ENCODE measurements at regions not wholly inside any gene's neighbourhood (a gene's known extent, or its start where the extent isn't known, plus 50 kb on each side); places are given as distances from the start of the nearest gene placed in this dataset.

- ChIA-PET POLR2A (no interaction called here), CTCF (ENCODE audit: low intra/inter-chr PET ratio, low total read pairs) (no interaction called here)
These were observed 274.4 kb upstream of the GPC6 start for GRCh38 chr13:92952161-92952560.

GRCh38 chr13:92954746-92955145 lies 271.9 kb upstream of the GPC6 start:
- Histone ChIP-seq H3K4me3 (replicated peaks in 1 of 3; ENCODE audit: insufficient read depth in 1 of 3, low read depth in 2 of 3, low read length in 3 of 3) (no peak overlapping the region), H3K36me3 (replicated peaks in 1 of 2; ENCODE audit: control insufficient read depth in 1 of 2, insufficient read depth in 2 of 2, low read length in 2 of 2) (no peaks in the 10 kb centered on the region), H3K27me3 (ENCODE audit: control insufficient read depth in 1 of 2, insufficient read depth in 2 of 2, low read length in 2 of 2) (no peaks in the 10 kb centered on the region; a peak in 1 of 5 replicates), H3K4me2 (ENCODE audit: low read depth, low read length) (no peak overlapping the region), H2AFZ (ENCODE audit: low read length) (no peak overlapping the region), H3K9ac (ENCODE audit: insufficient read depth, low read depth, low read length) (no peak overlapping the region), H3K79me2 (ENCODE audit: insufficient read depth, low read length) (no peaks in the 10 kb centered on the region), H4K20me1 (ENCODE audit: insufficient read depth, low read length) (no peaks in the 10 kb centered on the region), H3K4me1 (ENCODE audit: insufficient read depth, low read length) (no peaks in the 10 kb centered on the region), H3K9me3 (ENCODE audit: low read length) (0 out of 2 replicates have a peak, but pooled peaks cover under 1% of the 10 kb centered on the region), H3K27ac (ENCODE audit: extremely low read length, insufficient read depth, low read length) (no peak overlapping the region)
- TF ChIP-seq ZNF598 (CRISPR knock-in tag; IDR thresholded peaks at IDR 0.05; ENCODE audit: borderline replicate concordance) = no peak
- in situ Hi-C loops (cut with HindIII; ENCODE audit: extremely low pct_ligation_motif_present, low pct_unique_long_range_greater_than_20kb) (loop anchor here (25.0 kb wide), 1 partner anchor 1408 kb away; no protein-coding TSS in a partner anchor), intact Hi-C loops (cut with micrococcal nuclease; ENCODE audit: unreplicated experiment) (no loop called here)
- FAIRE-seq (no peak), ATAC-seq (no peak), DNase-seq (ENCODE audit: low spot score) (no peak)
- ChIA-PET POLR2A (no interaction called here), CTCF (ENCODE audit: low intra/inter-chr PET ratio, low total read pairs) (no interaction called here)
- no TSS peak for BruUV-seq (replicated peaks)
- WGBS (ENCODE audit: low lambda C conversion rate) = 46% methylated on average over 5 of the region's 5 CpGs

More at GRCh38 chr13:92952161-92952560, 274.4 kb upstream of the GPC6 start:
- H4K20me1 ChIP-seq (ENCODE audit: insufficient read depth, low read length) = no peaks in the 10 kb centered on the region
- ATAC-seq (no peak), DNase-seq (ENCODE audit: low spot score) (no peak), FAIRE-seq (no peak)
- H3K36me3 ChIP-seq (replicated peaks in 1 of 2; ENCODE audit: control insufficient read depth in 1 of 2, insufficient read depth in 2 of 2, low read length in 2 of 2) = no peaks in the 10 kb centered on the region
- TF ChIP-seq NFE2L1 (CRISPR knock-in tag; IDR thresholded peaks at IDR 0.05; ENCODE audit: borderline replicate concordance) = no peak
- TF ChIP-seq ZBTB25 (CRISPR knock-in tag; IDR thresholded peaks at IDR 0.05) = no peak
- no peak for TF ChIP-seq HOXA7 (CRISPR knock-in tag; IDR thresholded peaks at IDR 0.05)
- no peak for TF ChIP-seq ATF3 (CRISPR knock-in tag; IDR thresholded peaks at IDR 0.05)
- no peak for TF ChIP-seq MXD4 (CRISPR knock-in tag; IDR thresholded peaks at IDR 0.05)
- no peak overlapping the region for H3K4me3 ChIP-seq (replicated peaks in 1 of 3; ENCODE audit: insufficient read depth in 1 of 3, low read depth in 2 of 3, low read length in 3 of 3)
- in situ Hi-C loops (cut with HindIII; ENCODE audit: extremely low pct_ligation_motif_present, low pct_unique_long_range_greater_than_20kb) (loop anchor here (25.0 kb wide), 1 partner anchor 1410 kb away; no protein-coding TSS in a partner anchor), intact Hi-C loops (cut with micrococcal nuclease; ENCODE audit: unreplicated experiment) (no loop called here)
- H3K9ac ChIP-seq (ENCODE audit: insufficient read depth, low read depth, low read length) = no peak overlapping the region
- H2AFZ ChIP-seq (ENCODE audit: low read length) = no peak overlapping the region
- no TSS peak for BruUV-seq (replicated peaks)
- H3K27ac ChIP-seq (ENCODE audit: extremely low read length, insufficient read depth, low read length) = no peak overlapping the region
- no peaks in the 10 kb centered on the region for H3K9me3 ChIP-seq (ENCODE audit: low read length)
- no peaks in the 10 kb centered on the region; a peak in 2 of 5 replicates for H3K27me3 ChIP-seq (ENCODE audit: control insufficient read depth in 1 of 2, insufficient read depth in 2 of 2, low read length in 2 of 2)
- no peaks in the 10 kb centered on the region for H3K79me2 ChIP-seq (ENCODE audit: insufficient read depth, low read length)
- WGBS (ENCODE audit: low lambda C conversion rate) = 3% methylated on average over 4 of the region's 4 CpGs
- H3K4me2 ChIP-seq (ENCODE audit: low read depth, low read length) = no peak overlapping the region
- no peaks in the 10 kb centered on the region for H3K4me1 ChIP-seq (ENCODE audit: insufficient read depth, low read length)

Measured in HepG2 (cell line).